ENCODE measurements at regions not wholly inside any gene's neighbourhood (a gene's known extent, or its start where the extent isn't known, plus 50 kb on each side); places are given as distances from the start of the nearest gene placed in this dataset.

GRCh38 chr6:164273491-164273890, 859.0 kb downstream of the QKI start:
- TF ChIP-seq CTCF (IDR thresholded peaks at IDR 0.05) (no peak), POLR2AphosphoS5 (IDR thresholded peaks at IDR 0.05) (no peak), POLR2A (IDR thresholded peaks at IDR 0.05) (no peak), EP300 (IDR thresholded peaks at IDR 0.05) (no peak)
